MCF 10A (cell line): ENCODE measurements at regions not wholly inside any gene's neighbourhood (a gene's known extent, or its start where the extent isn't known, plus 50 kb on each side); places are given as distances from the start of the nearest gene placed in this dataset.

ENCODE experiments used
- BruUV-seq: library from RNA; stranded (reverse); fragments of 400-500 nt; replicated peaks from 2 replicates; lab custom pipeline; 2021; lab: Mats Ljungman, UMichigan
- CTCF ChIA-PET: fragments of 300-600 bp; sonication (Branson Sonifier 250); formaldehyde crosslinking; extraction: SDS; loops from one replicate; lab custom pipeline; 2021; ENCODE audit warnings: antibody characterized with exemption, inconsistent platforms; lab: Yijun Ruan, JAX
- POLR2A ChIA-PET: fragments of 300-600, 350-650 bp; sonication (Branson Sonifier 250); formaldehyde crosslinking; extraction: SDS; loops from one replicate; lab custom pipeline; 2020; ENCODE audit warnings: antibody characterized with exemption, inconsistent platforms; lab: Yijun Ruan, JAX
- DNase-seq: peaks from one replicate; pipeline ENCODE4 v3.0.0-alpha.2; 2018; ENCODE audit not compliant: unreplicated experiment
- H3K27ac Mint-ChIP-seq: one replicate; pipeline ENCODE4 v1.8.0; 2022; ENCODE audit warnings: mild to moderate bottlenecking, low read depth, mixed read lengths; ENCODE audit not compliant: unreplicated experiment
- H3K27me3 Mint-ChIP-seq: one replicate; pipeline ENCODE4 v1.8.0; 2022; ENCODE audit warnings: mixed read lengths; ENCODE audit not compliant: insufficient read depth, unreplicated experiment
- H3K36me3 Mint-ChIP-seq: one replicate; pipeline ENCODE4 v1.8.0; 2022; ENCODE audit warnings: mild to moderate bottlenecking, moderate library complexity, mixed read lengths; ENCODE audit not compliant: insufficient read depth, unreplicated experiment
- H3K4me1 Mint-ChIP-seq: one replicate; pipeline ENCODE4 v1.8.0; 2022; ENCODE audit warnings: mixed read lengths; ENCODE audit not compliant: insufficient read depth, unreplicated experiment
- H3K4me3 Mint-ChIP-seq: one replicate; pipeline ENCODE4 v1.8.0; 2022; ENCODE audit warnings: mild to moderate bottlenecking, moderate library complexity, mixed read lengths; ENCODE audit not compliant: unreplicated experiment
- H3K9me3 Mint-ChIP-seq: one replicate; pipeline ENCODE4 v1.8.0; 2022; ENCODE audit warnings: mixed read lengths; ENCODE audit not compliant: unreplicated experiment
- intact Hi-C: fragments of 100-400 bp; cut with micrococcal nuclease; formaldehyde crosslinking; loops from 2 replicates; pipeline ENCODE4 v1.14.1; 2022
- TF ChIP-seq, protein P1 (sequence below): fragments of 200-600 bp; IDR thresholded peaks from one replicate; pipeline ENCODE4 v1.8.0; 2022; ENCODE audit warnings: antibody characterized with exemption, mild to moderate bottlenecking; ENCODE audit not compliant: unreplicated experiment

DNA sequence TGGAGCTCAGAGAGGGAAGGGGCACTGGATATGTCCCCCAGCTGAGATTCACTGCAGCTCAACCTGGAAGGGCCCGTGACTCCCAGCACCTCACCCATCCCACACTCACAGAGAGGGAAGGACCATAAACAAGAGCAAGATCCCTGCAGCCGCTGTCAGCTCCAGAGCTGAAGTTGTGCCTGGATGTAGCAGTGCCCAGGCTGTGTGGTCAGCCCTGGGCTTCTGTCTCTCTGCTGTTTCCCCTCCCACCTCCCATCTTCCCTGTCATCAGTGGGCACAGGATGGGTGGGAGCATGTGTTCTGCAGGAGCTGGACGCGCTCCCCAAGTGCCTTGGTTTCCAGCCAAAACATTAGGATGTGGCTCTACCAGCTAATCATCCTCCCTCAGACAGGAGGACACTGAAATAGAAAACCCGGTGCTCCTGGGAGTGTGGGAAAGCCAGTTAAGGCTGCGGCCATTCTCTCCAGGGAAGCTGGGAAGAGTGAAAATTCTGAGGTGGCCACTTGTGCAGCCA lies 282.7 kb downstream of the NPHP4 start:
- intact Hi-C loops = no loop called here

DNA sequence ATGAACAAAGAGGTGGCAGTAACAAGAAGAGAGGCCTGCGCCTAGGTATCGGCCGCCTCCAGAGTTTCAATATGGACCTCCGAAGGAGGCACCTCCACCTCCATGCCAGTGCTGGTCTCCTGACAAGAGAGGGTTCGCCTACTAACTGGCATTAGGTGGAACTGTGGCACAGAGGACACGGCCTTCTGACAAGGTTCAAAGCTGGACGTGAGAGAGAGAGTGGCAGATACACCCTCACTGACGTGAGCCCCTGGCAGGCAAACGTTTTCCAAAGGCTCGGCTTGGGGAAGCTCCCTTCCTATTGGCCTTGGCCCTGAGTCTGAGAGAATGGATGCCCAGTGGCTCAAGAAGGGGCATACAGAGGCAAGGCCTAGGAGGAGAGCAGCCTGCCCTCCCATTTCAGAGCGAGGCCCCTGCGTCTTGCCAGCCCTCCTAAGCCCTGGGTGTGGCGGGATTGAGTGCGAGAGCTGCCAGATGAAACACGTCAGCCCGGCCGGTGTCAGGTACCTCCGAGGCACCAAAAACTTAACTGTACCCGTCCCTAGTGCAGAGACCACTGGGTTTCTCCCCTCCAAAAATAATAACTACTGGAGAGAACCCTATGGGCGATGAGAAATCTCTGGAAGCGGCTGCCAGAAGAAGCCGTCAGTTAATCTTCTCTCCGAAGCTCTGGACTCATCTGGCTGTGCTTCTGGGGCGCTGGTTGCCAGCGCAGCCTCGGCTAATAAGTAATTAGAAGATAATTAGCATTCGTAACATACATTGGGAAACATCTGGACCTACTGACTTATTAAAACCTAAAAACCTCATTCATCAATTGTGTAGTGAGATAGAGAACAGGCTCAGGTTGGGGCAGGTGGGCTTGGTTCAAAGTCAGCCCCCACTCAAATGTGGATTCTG lies 283.6 kb downstream of the NPHP4 start:
- H3K27ac Mint-ChIP-seq = no peak overlapping the region
- no peaks in the 10 kb centered on the region for H3K36me3 Mint-ChIP-seq
- H3K9me3 Mint-ChIP-seq = no peaks in the 10 kb centered on the region
- no TSS peak for BruUV-seq
- no peak overlapping the region for H3K4me3 Mint-ChIP-seq
- intact Hi-C loops = no loop called here
- DNase-seq = no peak
- TF ChIP-seq, protein P1, sequence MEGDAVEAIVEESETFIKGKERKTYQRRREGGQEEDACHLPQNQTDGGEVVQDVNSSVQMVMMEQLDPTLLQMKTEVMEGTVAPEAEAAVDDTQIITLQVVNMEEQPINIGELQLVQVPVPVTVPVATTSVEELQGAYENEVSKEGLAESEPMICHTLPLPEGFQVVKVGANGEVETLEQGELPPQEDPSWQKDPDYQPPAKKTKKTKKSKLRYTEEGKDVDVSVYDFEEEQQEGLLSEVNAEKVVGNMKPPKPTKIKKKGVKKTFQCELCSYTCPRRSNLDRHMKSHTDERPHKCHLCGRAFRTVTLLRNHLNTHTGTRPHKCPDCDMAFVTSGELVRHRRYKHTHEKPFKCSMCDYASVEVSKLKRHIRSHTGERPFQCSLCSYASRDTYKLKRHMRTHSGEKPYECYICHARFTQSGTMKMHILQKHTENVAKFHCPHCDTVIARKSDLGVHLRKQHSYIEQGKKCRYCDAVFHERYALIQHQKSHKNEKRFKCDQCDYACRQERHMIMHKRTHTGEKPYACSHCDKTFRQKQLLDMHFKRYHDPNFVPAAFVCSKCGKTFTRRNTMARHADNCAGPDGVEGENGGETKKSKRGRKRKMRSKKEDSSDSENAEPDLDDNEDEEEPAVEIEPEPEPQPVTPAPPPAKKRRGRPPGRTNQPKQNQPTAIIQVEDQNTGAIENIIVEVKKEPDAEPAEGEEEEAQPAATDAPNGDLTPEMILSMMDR = no peak
- POLR2A ChIA-PET = interaction anchor here (0.5 to 1.1 kb wide), 2 partner anchors 8 to 76 kb away, joined by 3 to 4 read pairs; no protein-coding TSS in a partner anchor
- peaks cover 12% of the 10 kb centered on the region for H3K27me3 Mint-ChIP-seq
- H3K4me1 Mint-ChIP-seq = peaks cover 8% of the 10 kb centered on the region
- CTCF ChIA-PET = interaction anchor here (0.6 to 1.0 kb wide), 3 partner anchors 11 to 198 kb away, joined by 3 to 4 read pairs (median 3); no protein-coding TSS in a partner anchor

More for the DNA sequence above, 282.7 kb downstream of the NPHP4 start:
- ChIA-PET POLR2A (interaction anchor here (0.5 kb wide), 1 partner anchor 75 kb away, joined by 3 read pairs; no protein-coding TSS in a partner anchor), CTCF (interaction anchor here (0.6 to 1.0 kb wide), 4 partner anchors 10 to 198 kb away, joined by 3 to 4 read pairs (median 3); no protein-coding TSS in a partner anchor)
- H3K9me3 Mint-ChIP-seq = no peaks in the 10 kb centered on the region
- TF ChIP-seq, protein P1 = no peak
- no peak for DNase-seq
- no TSS peak for BruUV-seq
- no peaks in the 10 kb centered on the region for H3K36me3 Mint-ChIP-seq
- no peak overlapping the region for H3K4me3 Mint-ChIP-seq
- peaks cover 12% of the 10 kb centered on the region for H3K27me3 Mint-ChIP-seq
- peaks cover 8% of the 10 kb centered on the region for H3K4me1 Mint-ChIP-seq
- H3K27ac Mint-ChIP-seq = no peak overlapping the region

DNA sequence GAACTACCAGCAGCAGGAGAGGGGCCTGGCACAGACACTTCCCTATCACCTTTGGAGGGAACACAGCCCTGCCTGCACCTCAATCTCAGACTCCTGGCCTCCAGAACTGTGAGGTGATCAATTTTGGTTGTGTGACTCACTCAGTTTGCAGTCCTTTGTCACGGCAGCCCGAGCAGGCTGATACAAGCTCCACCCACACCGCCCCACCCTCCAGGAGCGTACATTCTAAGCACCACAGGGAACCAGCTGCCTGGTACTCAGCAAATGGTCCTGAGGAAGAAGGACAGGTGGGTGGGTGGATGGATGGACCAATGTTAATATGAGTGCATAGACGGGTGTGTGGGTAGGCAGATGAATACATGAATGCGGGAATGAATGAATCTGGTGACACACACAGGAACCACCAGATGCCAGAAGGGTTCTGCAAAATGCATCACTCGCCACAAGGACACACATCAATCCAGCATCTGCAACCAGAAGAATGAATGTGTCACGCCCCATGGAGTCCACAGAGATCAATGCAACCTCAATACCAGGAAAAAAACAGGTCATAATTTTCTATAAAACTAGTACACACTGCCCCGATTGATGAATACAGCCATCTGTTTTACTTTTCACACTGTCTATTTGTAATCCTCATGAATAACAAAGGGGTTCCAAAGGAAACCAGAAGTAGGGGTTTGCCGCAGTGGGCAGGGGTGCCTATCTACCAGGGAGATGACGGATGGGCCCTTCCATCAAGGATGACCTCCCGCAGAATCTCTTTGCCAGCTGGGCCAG lies 284.5 kb downstream of the NPHP4 start:
- no peak overlapping the region for H3K4me3 Mint-ChIP-seq
- DNase-seq = peak; percentile 36
- no TSS peak for BruUV-seq
- no peaks in the 10 kb centered on the region for H3K36me3 Mint-ChIP-seq
- peaks cover 8% of the 10 kb centered on the region for H3K4me1 Mint-ChIP-seq
- intact Hi-C loops = no loop called here
- POLR2A ChIA-PET = interaction anchor here (0.5 to 1.1 kb wide), 3 partner anchors 9 to 960 kb away, joined by 3 to 4 read pairs (median 3); no protein-coding TSS in a partner anchor
- H3K9me3 Mint-ChIP-seq = no peaks in the 10 kb centered on the region
- H3K27me3 Mint-ChIP-seq = peaks cover 12% of the 10 kb centered on the region
- TF ChIP-seq, protein P1 = no peak
- CTCF ChIA-PET = interaction anchor here (0.7 kb wide), 1 partner anchor 38 kb away, joined by 3 read pairs; no protein-coding TSS in a partner anchor
- H3K27ac Mint-ChIP-seq = no peak overlapping the region
